H1 (cell line): ENCODE measurements at regions not wholly inside any gene's neighbourhood (a gene's known extent, or its start where the extent isn't known, plus 50 kb on each side); places are given as distances from the start of the nearest gene placed in this dataset.

Source experiments
- CBX8 ChIP-seq: fragments of 300-800, 300-1000 bp; sonication (generic); IDR thresholded peaks from 2 replicates; pipeline ENCODE4 v1.7.1; 2016; ENCODE audit warnings: low read depth, low read length, borderline replicate concordance
- CTCF ChIP-seq, 3 experiments: IDR thresholded peaks; 1 replicate in 2 of 3; 2 replicates in 1 of 3; pipeline versions ENCODE4 v1.5.1 to v1.6.1; 2011; ENCODE audit warnings: low read length in 3 of 3, mild to moderate bottlenecking in 3 of 3, inconsistent platforms in 2 of 3, low read depth in 1 of 3, moderate library complexity in 1 of 3; ENCODE audit not compliant: insufficient read depth in 1 of 3; ENCODE audit errors: control extremely low read depth in 1 of 3
- EP300 ChIP-seq, 2 experiments: IDR thresholded peaks; 1 replicate in 1 of 2; 2 replicates in 1 of 2; pipeline ENCODE4 v1.6.1; 2011 to 2012; ENCODE audit warnings: low read depth in 2 of 2, low read length in 2 of 2, mild to moderate bottlenecking in 2 of 2, borderline replicate concordance in 1 of 2, inconsistent platforms in 1 of 2, moderate library complexity in 1 of 2
- HDAC2 ChIP-seq, 2 experiments: fragments of 300-600 bp in 1 of 2; sonication (generic) in 1 of 2; IDR thresholded peaks; 2 replicates each; pipeline ENCODE4 v1.6.1; 2011 to 2012; ENCODE audit warnings: low read depth in 2 of 2, low read length in 2 of 2, mild to moderate bottlenecking in 2 of 2, moderate library complexity in 2 of 2, borderline replicate concordance in 1 of 2, inconsistent platforms in 1 of 2
- NANOG ChIP-seq: IDR thresholded peaks from 2 replicates; pipeline ENCODE4 v1.6.1; 2011; ENCODE audit warnings: low read length, low read depth, mild to moderate bottlenecking, inconsistent platforms; ENCODE audit not compliant: insufficient read depth, poor library complexity, severe bottlenecking
- POLR2A ChIP-seq, 2 experiments: IDR thresholded peaks; 1 replicate in 1 of 2; 2 replicates in 1 of 2; pipeline ENCODE4 v1.6.1; 2011; ENCODE audit warnings: low read depth in 2 of 2, low read length in 2 of 2, mild to moderate bottlenecking in 2 of 2; ENCODE audit errors: control extremely low read depth in 1 of 2
- POLR2AphosphoS5 ChIP-seq: IDR thresholded peaks from 2 replicates; pipeline ENCODE4 v1.6.1; 2011; ENCODE audit warnings: low read depth, low read length
- SIX5 ChIP-seq: IDR thresholded peaks from 2 replicates; pipeline ENCODE4 v1.6.1; 2011; ENCODE audit warnings: mild to moderate bottlenecking, low read depth, low read length
- SP4 ChIP-seq: IDR thresholded peaks from 2 replicates; pipeline ENCODE4 v1.6.1; 2012; ENCODE audit warnings: low read length, inconsistent platforms
- TBP ChIP-seq: IDR thresholded peaks from 2 replicates; pipeline ENCODE4 v1.6.1; 2011; ENCODE audit warnings: low read depth, low read length, improper control_type of control experiment

- no peak for TF ChIP-seq POLR2A (IDR thresholded peaks at IDR 0.05; ENCODE audit: control extremely low read depth in 1 of 2, low read depth in 2 of 2, low read length in 2 of 2)
- no peak for TF ChIP-seq SIX5
- TF ChIP-seq CTCF (IDR thresholded peaks at IDR 0.05; ENCODE audit: control extremely low read depth in 1 of 3, insufficient read depth in 1 of 3, low read depth in 1 of 3, low read length in 3 of 3), result no peak
- no peak for TF ChIP-seq SP4
- TF ChIP-seq POLR2AphosphoS5, result no peak
- no peak for TF ChIP-seq EP300 (IDR thresholded peaks at IDR 0.05; ENCODE audit: borderline replicate concordance in 1 of 2, low read depth in 2 of 2, low read length in 2 of 2)
- TF ChIP-seq NANOG, result no peak
- TF ChIP-seq TBP, result no peak
- no peak for TF ChIP-seq HDAC2 (IDR thresholded peaks at IDR 0.05; ENCODE audit: borderline replicate concordance in 1 of 2, low read depth in 2 of 2, low read length in 2 of 2)
- TF ChIP-seq CBX8, result no peak
Observed at GRCh38 chr2:198231562-198231961, 427.2 kb downstream of the PLCL1 start.
